ENCODE measurements at regions not wholly inside any gene's neighbourhood (a gene's known extent, or its start where the extent isn't known, plus 50 kb on each side); places are given as distances from the start of the nearest gene placed in this dataset.

GRCh38 chr1:36645867-36646266, 163.2 kb upstream of the CSF3R start:
- Mint-ChIP-seq H3K9me3 (no peaks in the 10 kb centered on the region), H3K27me3 (peaks cover 6% of the 10 kb centered on the region), H3K36me3 (no peaks in the 10 kb centered on the region), H3K27ac (no peak overlapping the region), H3K4me1 (no peaks in the 10 kb centered on the region), H3K4me3 (no peak overlapping the region)

- Mint-ChIP-seq H3K9me3 (no peaks in the 10 kb centered on the region), H3K4me1 (no peaks in the 10 kb centered on the region), H3K27me3 (peaks cover 3% of the 10 kb centered on the region), H3K36me3 (no peaks in the 10 kb centered on the region), H3K27ac (no peak overlapping the region), H3K4me3 (no peak overlapping the region)
These were observed 161.8 kb upstream of the CSF3R start for GRCh38 chr1:36644556-36644955.

DNA sequence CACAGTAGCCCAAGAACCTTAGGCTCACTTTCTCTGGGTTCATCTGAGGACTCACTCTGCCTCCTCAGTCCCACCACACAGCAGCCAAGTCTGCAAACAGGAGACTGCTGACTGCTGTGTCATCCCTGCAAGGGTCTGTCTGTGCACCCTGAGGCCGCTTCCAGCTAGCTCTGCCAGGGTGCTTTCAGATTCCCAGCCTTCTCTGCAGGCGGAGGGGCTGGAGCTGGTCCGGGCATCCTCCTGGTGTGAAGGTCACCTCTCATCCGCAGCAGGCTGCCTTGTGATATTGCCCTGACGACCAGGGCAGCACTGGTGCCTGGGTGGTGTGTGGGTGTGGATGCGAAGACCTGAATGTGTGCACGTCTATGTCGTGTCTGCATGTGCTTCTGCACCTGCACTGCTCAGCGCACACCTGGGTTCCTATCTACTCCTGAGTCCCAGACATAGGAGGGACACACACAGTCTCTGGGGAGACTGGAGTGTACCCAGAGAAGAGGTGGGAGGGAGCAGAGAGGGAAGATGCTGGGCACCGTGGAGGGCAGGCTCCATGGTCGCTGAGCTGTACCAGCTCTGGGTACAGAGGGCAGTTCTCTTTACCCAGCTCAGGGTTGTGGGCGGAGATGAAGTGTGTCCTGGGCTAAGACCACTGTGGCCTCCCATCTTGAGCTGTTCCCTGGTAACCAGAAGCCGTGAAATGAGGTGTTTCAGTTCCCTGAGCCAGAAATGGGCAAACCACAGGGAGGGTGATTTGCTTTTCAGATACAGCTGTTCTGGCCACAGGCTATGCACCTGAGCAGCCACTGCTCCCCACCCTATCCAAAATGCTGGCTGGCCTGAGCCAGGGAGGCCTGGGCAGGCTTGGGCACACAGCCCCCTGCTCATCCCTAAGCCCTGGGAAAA, 160.9 kb upstream of the CSF3R start:
- Mint-ChIP-seq H3K27ac (no peak overlapping the region), H3K27me3 (peaks cover 7% of the 10 kb centered on the region)

DNA sequence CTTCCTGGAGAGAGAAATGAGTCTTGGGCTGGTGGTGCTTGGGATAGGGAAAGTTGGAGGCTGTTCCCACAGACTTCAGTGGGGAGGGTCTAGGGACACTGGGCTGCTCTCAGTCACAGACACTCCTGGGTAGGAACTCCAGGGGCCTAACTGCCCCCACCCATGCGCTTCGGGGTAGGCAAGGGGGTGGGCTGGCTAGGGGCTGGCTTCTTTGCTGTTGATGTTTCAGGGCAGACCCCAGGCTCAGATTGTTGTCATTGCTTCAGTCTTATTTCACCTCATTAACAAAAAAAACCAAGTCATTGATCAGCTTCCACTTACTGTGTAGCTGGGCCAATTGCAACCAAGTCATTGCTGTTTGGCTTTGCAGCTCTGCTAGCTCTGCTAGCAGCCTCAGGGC, 160.1 kb upstream of the CSF3R start:
- Mint-ChIP-seq H3K4me1 (no peaks in the 10 kb centered on the region), H3K9me3 (no peaks in the 10 kb centered on the region), H3K4me3 (no peak overlapping the region), H3K27me3 (peaks cover 9% of the 10 kb centered on the region), H3K27ac (no peak overlapping the region), H3K36me3 (no peaks in the 10 kb centered on the region)

More for the DNA sequence above, 160.9 kb upstream of the CSF3R start:
- H3K36me3 Mint-ChIP-seq = no peaks in the 10 kb centered on the region
- no peaks in the 10 kb centered on the region for H3K4me1 Mint-ChIP-seq
- no peaks in the 10 kb centered on the region for H3K9me3 Mint-ChIP-seq
- no peak overlapping the region for H3K4me3 Mint-ChIP-seq

- Mint-ChIP-seq H3K36me3 (no peaks in the 10 kb centered on the region), H3K27me3 (peaks cover 9% of the 10 kb centered on the region), H3K4me3 (no peak overlapping the region), H3K27ac (no peak overlapping the region), H3K9me3 (no peaks in the 10 kb centered on the region), H3K4me1 (no peaks in the 10 kb centered on the region)
These were observed 159.1 kb upstream of the CSF3R start for GRCh38 chr1:36641776-36642175.

GRCh38 chr1:36639461-36639860, 156.7 kb upstream of the CSF3R start:
- no peak overlapping the region for H3K4me3 Mint-ChIP-seq
- H3K27ac Mint-ChIP-seq = no peak overlapping the region
- no peaks in the 10 kb centered on the region for H3K9me3 Mint-ChIP-seq
- no peaks in the 10 kb centered on the region for H3K36me3 Mint-ChIP-seq
- H3K4me1 Mint-ChIP-seq = no peaks in the 10 kb centered on the region
- peaks cover 10% of the 10 kb centered on the region for H3K27me3 Mint-ChIP-seq

- Mint-ChIP-seq H3K9me3 (no peaks in the 10 kb centered on the region), H3K27ac (no peak overlapping the region), H3K4me1 (no peaks in the 10 kb centered on the region), H3K4me3 (no peak overlapping the region), H3K36me3 (no peaks in the 10 kb centered on the region), H3K27me3 (peaks cover 9% of the 10 kb centered on the region)
These were observed 155.6 kb upstream of the CSF3R start for GRCh38 chr1:36638268-36638667.

DNA sequence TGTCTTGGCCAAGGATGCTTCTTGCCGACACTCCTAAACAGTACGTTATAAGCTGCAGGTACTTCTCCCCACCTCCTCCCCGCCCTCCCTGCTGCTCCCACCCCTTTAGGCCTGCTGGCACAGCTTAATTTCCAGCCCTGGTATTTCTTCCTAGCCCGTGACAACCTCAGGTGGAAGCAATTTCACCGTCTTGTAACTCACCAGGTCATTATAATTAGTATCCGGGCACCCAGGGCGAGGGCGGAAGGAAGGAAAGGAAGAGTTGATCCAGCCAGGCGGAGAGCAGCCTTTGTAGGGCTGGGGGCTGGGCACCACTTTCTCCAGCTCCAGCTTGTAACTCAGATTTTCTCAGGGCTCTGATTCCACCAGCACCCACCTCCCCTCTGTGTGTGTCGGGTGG, 153.5 kb upstream of the CSF3R start:
- no peaks in the 10 kb centered on the region for H3K9me3 Mint-ChIP-seq

DNA sequence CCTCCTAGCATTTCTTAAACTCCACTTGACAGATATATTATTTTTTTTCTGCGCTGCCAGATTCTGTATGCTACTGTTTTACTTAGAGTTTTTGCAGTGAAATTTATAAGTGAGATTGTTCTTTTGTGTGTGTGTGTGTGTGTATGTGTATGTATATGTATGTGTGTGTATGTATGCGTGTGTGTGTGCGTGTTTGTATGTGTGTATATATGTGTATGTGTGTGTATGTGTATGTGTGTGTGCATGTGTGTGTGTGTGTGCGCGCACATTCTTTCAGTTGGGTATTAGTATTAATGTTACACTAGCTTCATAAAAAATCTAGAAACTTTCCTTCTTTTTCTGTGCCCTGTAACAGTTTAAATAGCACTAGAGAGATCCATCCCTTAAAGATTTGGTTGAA, 152.6 kb upstream of the CSF3R start:
- Mint-ChIP-seq H3K36me3 (no peaks in the 10 kb centered on the region), H3K27me3 (peaks cover 9% of the 10 kb centered on the region), H3K27ac (no peak overlapping the region), H3K4me3 (no peak overlapping the region), H3K9me3 (no peaks in the 10 kb centered on the region), H3K4me1 (no peaks in the 10 kb centered on the region)

More for the DNA sequence above, 153.5 kb upstream of the CSF3R start:
- Mint-ChIP-seq H3K4me3 (no peak overlapping the region), H3K4me1 (no peaks in the 10 kb centered on the region), H3K27me3 (peaks cover 9% of the 10 kb centered on the region), H3K36me3 (no peaks in the 10 kb centered on the region), H3K27ac (no peak overlapping the region)

GRCh38 chr1:36628804-36629203, 146.1 kb upstream of the CSF3R start:
- no peak overlapping the region for H3K4me3 Mint-ChIP-seq
- no peaks in the 10 kb centered on the region for H3K4me1 Mint-ChIP-seq
- H3K27ac Mint-ChIP-seq = no peak overlapping the region
- no peaks in the 10 kb centered on the region for H3K9me3 Mint-ChIP-seq
- peaks cover 1% of the 10 kb centered on the region for H3K27me3 Mint-ChIP-seq
- H3K36me3 Mint-ChIP-seq = no peaks in the 10 kb centered on the region

DNA sequence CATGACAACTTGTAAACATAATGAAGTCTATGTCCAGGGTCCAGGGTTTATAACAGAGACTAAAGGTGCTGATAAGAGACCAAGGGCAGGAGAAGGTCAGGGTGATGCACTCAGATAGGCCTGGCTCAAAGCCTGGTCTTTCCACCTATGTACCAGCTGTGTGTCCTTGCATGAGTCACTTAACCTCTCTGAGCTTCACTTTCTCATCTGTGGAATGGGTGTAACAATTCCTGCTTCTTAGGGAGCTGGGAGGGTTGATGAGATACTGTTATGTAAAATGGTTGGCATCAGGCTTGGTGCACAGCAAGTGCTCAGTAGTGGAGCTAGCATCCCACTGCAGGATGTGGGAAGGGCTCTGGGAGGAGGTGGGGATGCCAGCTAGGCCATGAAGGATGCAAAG, 143.7 kb upstream of the CSF3R start:
- no peaks in the 10 kb centered on the region for H3K36me3 Mint-ChIP-seq
- H3K4me3 Mint-ChIP-seq = no peak overlapping the region
- H3K4me1 Mint-ChIP-seq = peaks cover 10% of the 10 kb centered on the region
- H3K27ac Mint-ChIP-seq = no peak overlapping the region
- H3K9me3 Mint-ChIP-seq = no peaks in the 10 kb centered on the region
- peaks cover 4% of the 10 kb centered on the region for H3K27me3 Mint-ChIP-seq

DNA sequence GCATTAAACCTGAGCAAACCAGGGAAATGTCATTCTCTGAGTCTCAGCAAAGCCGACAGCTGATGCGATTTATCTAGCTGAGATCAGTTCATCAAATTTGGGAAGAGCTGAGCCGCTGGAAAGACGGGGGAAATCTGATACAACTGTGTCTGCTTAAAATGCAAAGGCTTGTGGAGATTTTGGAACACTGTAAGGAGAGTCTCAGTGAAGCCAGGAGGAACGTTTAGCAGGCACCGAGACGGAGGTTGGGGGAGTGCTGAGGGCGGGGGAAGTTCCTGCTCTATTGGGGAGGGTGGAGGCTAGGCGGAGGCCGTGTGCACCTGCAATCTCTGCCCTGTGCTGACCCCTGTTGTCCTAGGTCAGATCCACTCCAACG, 143.2 kb upstream of the CSF3R start:
- Mint-ChIP-seq H3K27me3 (peaks cover 4% of the 10 kb centered on the region), H3K27ac (no peak overlapping the region), H3K4me3 (no peak overlapping the region), H3K36me3 (no peaks in the 10 kb centered on the region), H3K4me1 (peaks cover 10% of the 10 kb centered on the region), H3K9me3 (no peaks in the 10 kb centered on the region)

DNA sequence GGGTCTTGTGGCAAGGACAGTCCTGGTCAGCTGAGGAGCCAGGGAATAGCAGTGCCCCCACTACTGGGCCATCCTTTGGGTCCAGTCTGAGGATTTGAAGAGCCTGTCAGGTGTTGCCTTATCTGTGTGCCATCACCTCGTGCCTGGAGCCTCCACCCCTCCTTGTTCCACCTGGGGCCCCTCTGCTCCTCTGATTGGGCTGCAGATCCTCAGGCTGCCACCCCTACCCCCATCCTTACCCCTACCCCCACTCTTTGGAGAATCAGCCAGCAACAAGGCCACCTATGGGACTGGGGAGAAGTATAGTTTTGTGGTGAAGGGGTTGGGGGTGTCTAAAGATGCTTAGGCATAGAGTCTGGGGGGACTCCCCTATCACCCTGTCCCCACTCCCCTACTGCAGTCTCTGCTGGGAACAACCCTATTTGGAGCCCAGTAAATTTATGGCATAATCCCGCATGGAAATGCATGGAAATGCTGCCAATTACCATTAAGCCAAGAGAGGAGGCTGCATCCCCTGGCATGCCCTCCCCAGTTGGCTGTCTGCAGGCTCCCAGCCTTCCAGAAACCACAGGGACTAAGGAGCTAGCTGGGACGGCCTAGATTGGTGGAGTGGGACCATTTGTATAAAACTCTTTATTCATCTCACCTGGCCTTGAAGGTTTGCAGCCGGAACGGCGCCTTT, 142.7 kb upstream of the CSF3R start:
- Mint-ChIP-seq H3K27me3 (peaks cover 4% of the 10 kb centered on the region), H3K36me3 (no peaks in the 10 kb centered on the region), H3K27ac (no peak overlapping the region), H3K4me3 (no peak overlapping the region), H3K4me1 (peaks cover 10% of the 10 kb centered on the region), H3K9me3 (no peaks in the 10 kb centered on the region)

- H3K4me1 Mint-ChIP-seq = peaks cover 10% of the 10 kb centered on the region
- no peak overlapping the region for H3K4me3 Mint-ChIP-seq
- H3K27me3 Mint-ChIP-seq = peaks cover 4% of the 10 kb centered on the region
- no peak overlapping the region for H3K27ac Mint-ChIP-seq
- no peaks in the 10 kb centered on the region for H3K36me3 Mint-ChIP-seq
- H3K9me3 Mint-ChIP-seq = no peaks in the 10 kb centered on the region
These were observed 141.8 kb upstream of the CSF3R start for GRCh38 chr1:36624466-36624865.

- Mint-ChIP-seq H3K36me3 (no peaks in the 10 kb centered on the region), H3K4me3 (no peak overlapping the region), H3K27ac (no peak overlapping the region), H3K9me3 (no peaks in the 10 kb centered on the region), H3K4me1 (peaks cover 10% of the 10 kb centered on the region), H3K27me3 (peaks cover 4% of the 10 kb centered on the region)
These were observed 140.3 kb upstream of the CSF3R start for GRCh38 chr1:36622741-36623648.

Measured in activated naive CD4-positive, alpha-beta T cell treated with anti-CD3 and anti-CD28 coated beads, Interleukin-2, amount 50 U/mL, for 24 hours (primary cell).